ENCODE measurements at regions not wholly inside any gene's neighbourhood (a gene's known extent, or its start where the extent isn't known, plus 50 kb on each side); places are given as distances from the start of the nearest gene placed in this dataset.

GRCh38 chr6:21395121-21395520 is 198.4 kb upstream of the SOX4 start:
- no peak overlapping the region for H3K27ac ChIP-seq (ENCODE audit: low read length)
- no peaks in the 10 kb centered on the region for H3K9me3 ChIP-seq (ENCODE audit: low read length)
- no TSS peak for BruUV-seq (replicated peaks)
- intact Hi-C loops (cut with micrococcal nuclease): no loop called here
- POLR2A ChIA-PET (ENCODE audit: unreplicated experiment): interaction anchor here (0.8 kb wide), 1 partner anchor 136 kb away, joined by 5 read pairs; no protein-coding TSS in a partner anchor
- H4K20me1 ChIP-seq (ENCODE audit: low read length): no peaks in the 10 kb centered on the region
- ATAC-seq: peak; percentile 37
- no peaks in the 10 kb centered on the region for H3F3A ChIP-seq (ENCODE audit: low read length, unreplicated experiment)
- TF ChIP-seq EZH2phosphoT487 (IDR thresholded peaks at IDR 0.05; ENCODE audit: borderline replicate concordance, low read length): no peak
- TF ChIP-seq CTCF (conservative IDR thresholded peaks at IDR 0.05; ENCODE audit: low read depth, low read length): no peak
- TF ChIP-seq EZH2 (IDR thresholded peaks at IDR 0.05; ENCODE audit: low read length, unreplicated experiment): no peak
- H3K9ac ChIP-seq (ENCODE audit: low read length): no peak overlapping the region
- no peaks in the 10 kb centered on the region for H3K79me2 ChIP-seq (ENCODE audit: low read length)
- no peaks in the 10 kb centered on the region for H3K9me2 ChIP-seq (replicated peaks; ENCODE audit: low read length)
- peak overlapping the region; percentile 9; the same call in 1 of the 2 replicates for H3K4me2 ChIP-seq (ENCODE audit: low read length)
- H3K4me3 ChIP-seq (ENCODE audit: low read length): no peak overlapping the region
- peak; percentile 54 for DNase-seq
- no peak overlapping the region for H2AFZ ChIP-seq (ENCODE audit: low read length)
- CTCF ChIA-PET: interaction anchor here (0.7 kb wide), 1 partner anchor 193 kb away, joined by 12 read pairs; no protein-coding TSS in a partner anchor
- H3K36me3 ChIP-seq (ENCODE audit: low read depth, low read length): no peaks in the 10 kb centered on the region
- H3K27me3 ChIP-seq (ENCODE audit: low read length): no peaks in the 10 kb centered on the region
- H3K4me1 ChIP-seq (ENCODE audit: insufficient read depth, low read length): peaks cover 25% of the 10 kb centered on the region

- H3K9me3 ChIP-seq (ENCODE audit: low read length): no peaks in the 10 kb centered on the region
- no peaks in the 10 kb centered on the region for H3K9me2 ChIP-seq (replicated peaks; ENCODE audit: low read length)
- POLR2A ChIA-PET (ENCODE audit: unreplicated experiment): no interaction called here
- H2AFZ ChIP-seq (ENCODE audit: low read length): no peak overlapping the region
- DNase-seq (peak; percentile 80), ATAC-seq (peak; percentile 90)
- H3F3A ChIP-seq (ENCODE audit: low read length, unreplicated experiment): no peaks in the 10 kb centered on the region
- H3K79me2 ChIP-seq (ENCODE audit: low read length): no peaks in the 10 kb centered on the region
- H3K4me3 ChIP-seq (ENCODE audit: low read length): no peak overlapping the region
- H4K20me1 ChIP-seq (ENCODE audit: low read length): no peaks in the 10 kb centered on the region
- CTCF ChIA-PET: no interaction called here
- no peaks in the 10 kb centered on the region for H3K27me3 ChIP-seq (ENCODE audit: low read length)
- no peaks in the 10 kb centered on the region for H3K36me3 ChIP-seq (ENCODE audit: low read depth, low read length)
- H3K4me2 ChIP-seq (ENCODE audit: low read length): peak overlapping the region; percentile 28; the same call in 1 of the 2 replicates
- TF ChIP-seq EZH2 (IDR thresholded peaks at IDR 0.05; ENCODE audit: low read length, unreplicated experiment) (no peak), EZH2phosphoT487 (IDR thresholded peaks at IDR 0.05; ENCODE audit: borderline replicate concordance, low read length) (no peak), CTCF (conservative IDR thresholded peaks at IDR 0.05; ENCODE audit: low read depth, low read length) (no peak)
- intact Hi-C loops (cut with micrococcal nuclease): no loop called here
- H3K27ac ChIP-seq (ENCODE audit: low read length): no peak overlapping the region
- peaks cover 25% of the 10 kb centered on the region for H3K4me1 ChIP-seq (ENCODE audit: insufficient read depth, low read length)
- no peak overlapping the region for H3K9ac ChIP-seq (ENCODE audit: low read length)
- no TSS peak for BruUV-seq (replicated peaks)
Measured at GRCh38 chr6:21396313-21396712, 197.2 kb upstream of the SOX4 start.

- TF ChIP-seq CTCF (conservative IDR thresholded peaks at IDR 0.05; ENCODE audit: low read depth, low read length) (no peak), EZH2phosphoT487 (IDR thresholded peaks at IDR 0.05; ENCODE audit: borderline replicate concordance, low read length) (no peak), EZH2 (IDR thresholded peaks at IDR 0.05; ENCODE audit: low read length, unreplicated experiment) (no peak)
- ATAC-seq (no peak), DNase-seq (no peak)
- Histone ChIP-seq H3K4me3 (ENCODE audit: low read length) (no peak overlapping the region), H3K9me2 (replicated peaks; ENCODE audit: low read length) (no peaks in the 10 kb centered on the region), H3K4me2 (ENCODE audit: low read length) (no peak overlapping the region), H3K9me3 (ENCODE audit: low read length) (no peaks in the 10 kb centered on the region), H3K36me3 (ENCODE audit: low read depth, low read length) (no peaks in the 10 kb centered on the region), H3K27me3 (ENCODE audit: low read length) (no peaks in the 10 kb centered on the region), H3K79me2 (ENCODE audit: low read length) (no peaks in the 10 kb centered on the region), H3K4me1 (ENCODE audit: insufficient read depth, low read length) (peaks cover 25% of the 10 kb centered on the region), H2AFZ (ENCODE audit: low read length) (no peak overlapping the region), H3K9ac (ENCODE audit: low read length) (no peak overlapping the region), H3K27ac (ENCODE audit: low read length) (no peak overlapping the region), H4K20me1 (ENCODE audit: low read length) (no peaks in the 10 kb centered on the region), H3F3A (ENCODE audit: low read length, unreplicated experiment) (no peaks in the 10 kb centered on the region)
- POLR2A ChIA-PET (ENCODE audit: unreplicated experiment): no interaction called here
- intact Hi-C loops (cut with micrococcal nuclease): no loop called here
- CTCF ChIA-PET: no interaction called here
- no TSS peak for BruUV-seq (replicated peaks)
Measured at GRCh38 chr6:21398741-21399325, 194.7 kb upstream of the SOX4 start.
